ENCODE measurements at regions not wholly inside any gene's neighbourhood (a gene's known extent, or its start where the extent isn't known, plus 50 kb on each side); places are given as distances from the start of the nearest gene placed in this dataset.

- H3K4me3 Mint-ChIP-seq = no peak overlapping the region
- TF ChIP-seq CTCF (IDR thresholded peaks at IDR 0.05) = no peak
- H3K4me1 Mint-ChIP-seq = no peaks in the 10 kb centered on the region
- no peak overlapping the region for H3K27ac Mint-ChIP-seq
- no peaks in the 10 kb centered on the region for H3K36me3 Mint-ChIP-seq (ENCODE audit: low read depth)
- no peak for DNase-seq
- ATAC-seq (ENCODE audit: low read depth) = no peak
- peaks cover 21% of the 10 kb centered on the region for H3K27me3 Mint-ChIP-seq
- peaks cover 1% of the 10 kb centered on the region for H3K9me3 Mint-ChIP-seq
- CTCF ChIA-PET = no interaction called here
- POLR2A ChIA-PET = no interaction called here
- intact Hi-C loops (cut with micrococcal nuclease) = no loop called here
Measured at GRCh38 chr1:38746941-38747600, 112.5 kb downstream of the RRAGC start.

DNA sequence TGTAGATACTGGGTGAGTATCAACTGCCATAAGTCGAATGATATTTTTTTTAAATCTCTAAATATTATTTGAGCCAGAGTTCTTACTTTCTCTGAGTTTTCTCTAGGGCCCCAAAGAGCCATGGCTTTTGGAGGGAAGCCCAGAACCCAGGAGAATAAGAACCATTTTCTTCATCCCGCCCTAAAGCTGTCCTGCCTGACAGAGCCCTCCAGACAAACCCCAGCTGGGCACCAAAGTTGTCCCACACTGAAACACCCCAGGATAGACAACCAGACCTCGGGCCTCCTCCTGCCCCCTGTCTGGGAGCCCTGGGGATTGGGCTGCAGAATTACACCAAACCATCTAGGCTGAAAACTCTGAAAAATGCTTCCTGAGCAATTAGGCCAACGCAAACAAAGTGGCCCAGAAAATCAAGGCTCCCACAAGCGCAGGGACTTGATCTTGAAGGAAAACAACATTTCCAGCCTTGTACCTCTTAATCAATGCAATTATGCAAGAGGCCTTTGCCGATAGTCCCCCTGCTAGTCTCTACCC, 113.1 kb downstream of the RRAGC start:
- ChIA-PET CTCF (no interaction called here), POLR2A (no interaction called here)
- DNase-seq (no peak), ATAC-seq (ENCODE audit: low read depth) (no peak)
- no peak for TF ChIP-seq CTCF (IDR thresholded peaks at IDR 0.05)
- no peak overlapping the region for H3K4me3 Mint-ChIP-seq
- H3K36me3 Mint-ChIP-seq (ENCODE audit: low read depth) = no peaks in the 10 kb centered on the region
- H3K27me3 Mint-ChIP-seq = peaks cover 16% of the 10 kb centered on the region
- H3K9me3 Mint-ChIP-seq = peaks cover 1% of the 10 kb centered on the region
- intact Hi-C loops (cut with micrococcal nuclease) = no loop called here
- H3K27ac Mint-ChIP-seq = no peak overlapping the region
- H3K4me1 Mint-ChIP-seq = no peaks in the 10 kb centered on the region

DNA sequence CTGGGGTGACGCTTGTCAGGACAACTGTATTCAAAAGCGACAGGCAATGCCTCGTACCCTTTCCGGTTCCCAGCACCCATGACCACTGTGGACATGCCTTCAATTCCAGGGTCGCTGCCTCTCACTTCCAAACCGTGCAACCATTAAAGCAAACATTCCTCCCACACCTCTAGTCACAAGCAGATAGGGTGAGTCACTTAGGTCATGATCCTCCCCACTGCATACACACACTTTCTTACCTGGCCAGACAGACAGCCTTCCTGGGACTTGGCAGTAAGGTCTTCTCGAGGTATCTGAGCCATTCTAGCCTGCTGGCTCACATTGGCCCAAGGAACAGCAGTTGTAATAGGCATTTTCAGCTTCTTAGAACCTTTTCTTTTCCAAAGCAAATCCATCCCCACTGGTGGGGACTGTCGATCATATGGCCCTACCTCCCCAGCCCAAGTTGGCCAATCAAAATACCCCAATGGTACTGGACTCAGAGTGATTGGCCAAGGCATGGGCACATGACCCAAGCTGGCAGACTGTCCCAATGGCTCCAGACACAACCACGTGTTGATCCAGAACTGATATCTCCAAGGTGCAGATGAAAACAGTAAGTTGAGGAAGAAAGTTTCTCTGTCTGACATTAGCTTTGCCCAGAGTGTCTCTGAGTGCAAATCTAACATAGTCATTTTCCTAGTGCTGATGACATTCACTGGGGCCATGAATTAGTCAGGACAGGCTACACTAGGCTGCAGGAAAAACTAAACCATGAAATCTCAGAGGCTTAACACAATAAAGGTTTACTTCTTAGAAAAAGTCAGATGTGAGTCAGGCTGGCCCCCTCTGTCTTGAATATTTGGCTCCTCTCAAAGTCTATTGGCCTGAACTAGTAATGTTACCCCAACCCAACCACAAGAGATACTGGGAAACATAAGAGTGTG, 113.8 kb downstream of the RRAGC start:
- POLR2A ChIA-PET = no interaction called here
- DNase-seq (no peak), ATAC-seq (ENCODE audit: low read depth) (no peak)
- no peak overlapping the region for H3K4me3 Mint-ChIP-seq
- no peaks in the 10 kb centered on the region for H3K36me3 Mint-ChIP-seq (ENCODE audit: low read depth)
- no peaks in the 10 kb centered on the region for H3K4me1 Mint-ChIP-seq
- H3K27ac Mint-ChIP-seq = no peak overlapping the region
- TF ChIP-seq CTCF (IDR thresholded peaks at IDR 0.05) = no peak
- intact Hi-C loops (cut with micrococcal nuclease) = no loop called here
- CTCF ChIA-PET = no interaction called here
- peaks cover 15% of the 10 kb centered on the region for H3K27me3 Mint-ChIP-seq
- peaks cover 1% of the 10 kb centered on the region for H3K9me3 Mint-ChIP-seq

GRCh38 chr1:38744452-38745350, 114.9 kb downstream of the RRAGC start:
- intact Hi-C loops (cut with micrococcal nuclease) = no loop called here

More at GRCh38 chr1:38744452-38745350, 114.9 kb downstream of the RRAGC start:
- ChIA-PET CTCF (no interaction called here), POLR2A (no interaction called here)
- no peak for TF ChIP-seq CTCF (IDR thresholded peaks at IDR 0.05)
- Mint-ChIP-seq H3K9me3 (peaks cover 1% of the 10 kb centered on the region), H3K36me3 (ENCODE audit: low read depth) (no peaks in the 10 kb centered on the region), H3K4me3 (no peak overlapping the region), H3K4me1 (no peaks in the 10 kb centered on the region), H3K27me3 (peaks cover 5% of the 10 kb centered on the region), H3K27ac (no peak overlapping the region)
- ATAC-seq (ENCODE audit: low read depth) = no peak
- no peak for DNase-seq

All from activated B cell treated with CpG ODN at 0.5 μM for 24 hours (primary cell).